ENCODE measurements at regions not wholly inside any gene's neighbourhood (a gene's known extent, or its start where the extent isn't known, plus 50 kb on each side); places are given as distances from the start of the nearest gene placed in this dataset.

DNA sequence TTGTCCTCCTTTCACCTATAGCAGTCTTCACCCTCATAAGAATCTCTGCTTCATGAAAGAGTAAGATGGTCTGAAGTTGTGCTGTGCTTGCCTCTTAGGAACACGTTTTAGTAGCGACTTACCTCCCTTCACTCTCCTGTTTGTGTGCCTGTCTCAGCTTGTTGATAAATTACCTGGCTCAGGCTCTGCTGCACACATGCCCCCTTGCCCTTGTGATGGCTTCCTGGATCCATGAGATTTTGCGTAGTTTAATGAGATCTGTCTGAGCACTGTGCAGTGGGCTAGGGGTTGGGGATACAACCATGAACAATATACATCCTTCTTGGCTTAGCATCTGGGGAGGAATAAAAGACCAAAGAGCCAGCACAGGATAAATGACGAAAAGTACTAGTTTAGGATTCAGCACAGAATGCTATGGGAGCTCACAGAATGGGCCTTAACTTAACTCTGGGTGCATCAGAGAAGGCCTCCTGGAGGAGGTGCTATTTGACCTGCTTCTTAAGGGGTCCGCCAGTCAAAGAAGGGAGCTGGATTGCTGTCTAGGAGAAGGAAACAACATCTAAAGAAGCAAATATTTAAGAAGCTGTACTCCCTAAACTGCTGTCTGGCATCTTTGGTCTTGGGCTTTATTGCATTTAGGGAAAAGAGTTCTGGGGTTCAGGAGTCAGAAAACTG, 175.7 kb upstream of the PLXNA2 start:
- TF ChIP-seq, protein P1, sequence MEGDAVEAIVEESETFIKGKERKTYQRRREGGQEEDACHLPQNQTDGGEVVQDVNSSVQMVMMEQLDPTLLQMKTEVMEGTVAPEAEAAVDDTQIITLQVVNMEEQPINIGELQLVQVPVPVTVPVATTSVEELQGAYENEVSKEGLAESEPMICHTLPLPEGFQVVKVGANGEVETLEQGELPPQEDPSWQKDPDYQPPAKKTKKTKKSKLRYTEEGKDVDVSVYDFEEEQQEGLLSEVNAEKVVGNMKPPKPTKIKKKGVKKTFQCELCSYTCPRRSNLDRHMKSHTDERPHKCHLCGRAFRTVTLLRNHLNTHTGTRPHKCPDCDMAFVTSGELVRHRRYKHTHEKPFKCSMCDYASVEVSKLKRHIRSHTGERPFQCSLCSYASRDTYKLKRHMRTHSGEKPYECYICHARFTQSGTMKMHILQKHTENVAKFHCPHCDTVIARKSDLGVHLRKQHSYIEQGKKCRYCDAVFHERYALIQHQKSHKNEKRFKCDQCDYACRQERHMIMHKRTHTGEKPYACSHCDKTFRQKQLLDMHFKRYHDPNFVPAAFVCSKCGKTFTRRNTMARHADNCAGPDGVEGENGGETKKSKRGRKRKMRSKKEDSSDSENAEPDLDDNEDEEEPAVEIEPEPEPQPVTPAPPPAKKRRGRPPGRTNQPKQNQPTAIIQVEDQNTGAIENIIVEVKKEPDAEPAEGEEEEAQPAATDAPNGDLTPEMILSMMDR (IDR thresholded peaks at IDR 0.05), result no peak
- no peak for DNase-seq
- H3K4me1 Mint-ChIP-seq (ENCODE audit: low read depth), result no peaks in the 10 kb centered on the region
- peaks cover 3% of the 10 kb centered on the region for H3K27me3 Mint-ChIP-seq (ENCODE audit: insufficient read depth)
- H3K27ac Mint-ChIP-seq, result no peak overlapping the region
- no peak overlapping the region for H3K4me3 Mint-ChIP-seq
- H3K9me3 Mint-ChIP-seq, result no peaks in the 10 kb centered on the region
- no peaks in the 10 kb centered on the region for H3K36me3 Mint-ChIP-seq (ENCODE audit: low read depth)

DNA sequence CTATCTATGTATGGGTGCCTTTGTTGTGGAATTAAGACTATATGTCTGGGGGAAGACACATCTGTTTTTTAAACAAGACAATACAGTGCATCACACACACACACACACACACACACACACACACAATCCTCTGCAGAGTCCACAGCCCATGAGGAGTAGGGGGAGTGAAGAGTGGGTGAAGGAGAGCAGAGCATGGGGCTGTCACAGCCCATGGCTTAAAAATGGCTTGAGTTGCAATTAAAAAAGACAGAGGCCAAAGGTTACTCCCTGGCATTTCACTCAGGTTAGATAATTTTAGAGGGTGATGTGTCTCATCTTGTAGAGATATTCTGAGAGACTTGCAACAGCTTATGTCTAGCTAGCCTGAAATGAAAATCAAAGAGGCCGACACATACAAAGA, 176.5 kb upstream of the PLXNA2 start:
- no peak overlapping the region for H3K4me3 Mint-ChIP-seq
- TF ChIP-seq, protein P1 (IDR thresholded peaks at IDR 0.05), result no peak

DNA sequence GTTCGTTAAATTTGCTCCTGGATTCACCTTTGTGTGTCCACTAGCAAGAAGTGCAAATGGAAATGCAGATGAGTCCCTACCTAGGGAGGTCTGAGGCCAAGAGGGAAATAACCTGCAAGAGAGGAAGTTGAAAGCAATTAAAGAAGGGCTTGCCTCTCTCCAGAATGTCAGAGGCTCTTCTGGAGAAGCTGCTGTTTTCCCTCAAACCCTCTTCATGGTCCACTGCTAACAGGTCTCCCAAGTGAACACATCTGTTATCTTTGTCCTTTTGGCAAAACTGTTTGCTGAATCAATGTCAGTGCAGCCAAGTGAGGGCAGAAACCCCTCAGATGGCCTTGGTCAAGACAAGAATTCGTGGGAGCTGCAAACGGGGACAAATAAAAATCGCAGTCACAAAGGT, 177.3 kb upstream of the PLXNA2 start:
- Mint-ChIP-seq H3K9me3 (no peaks in the 10 kb centered on the region), H3K4me3 (no peak overlapping the region), H3K4me1 (ENCODE audit: low read depth) (no peaks in the 10 kb centered on the region), H3K27me3 (ENCODE audit: insufficient read depth) (peaks cover 3% of the 10 kb centered on the region), H3K27ac (no peak overlapping the region), H3K36me3 (ENCODE audit: low read depth) (no peaks in the 10 kb centered on the region)
- DNase-seq, result no peak
- TF ChIP-seq, protein P1 (IDR thresholded peaks at IDR 0.05), result no peak

More for the DNA sequence above, 176.5 kb upstream of the PLXNA2 start:
- no peaks in the 10 kb centered on the region for H3K9me3 Mint-ChIP-seq
- H3K36me3 Mint-ChIP-seq (ENCODE audit: low read depth), result no peaks in the 10 kb centered on the region
- no peaks in the 10 kb centered on the region for H3K4me1 Mint-ChIP-seq (ENCODE audit: low read depth)
- no peak for DNase-seq
- H3K27ac Mint-ChIP-seq, result no peak overlapping the region
- H3K27me3 Mint-ChIP-seq (ENCODE audit: insufficient read depth), result peaks cover 3% of the 10 kb centered on the region

DNA sequence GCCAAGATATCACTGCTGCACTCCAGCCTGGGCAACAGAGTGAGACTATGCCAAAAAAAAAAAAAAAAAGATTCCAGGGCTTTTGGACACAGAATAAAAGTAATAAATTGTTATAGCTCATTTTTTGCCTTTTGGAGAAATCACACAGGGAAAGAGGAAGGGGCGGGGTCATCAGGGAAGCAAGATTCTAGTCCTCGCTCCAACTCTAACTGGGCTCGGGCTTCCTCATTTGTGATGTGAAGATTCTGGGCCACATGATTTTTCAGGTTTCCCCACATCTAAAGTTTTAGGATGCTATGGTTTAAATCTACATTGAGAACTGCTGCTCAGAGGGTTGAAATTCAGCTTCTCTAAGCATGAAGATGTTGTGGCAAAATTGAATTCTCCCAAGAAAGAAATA, 179.3 kb upstream of the PLXNA2 start:
- no peak for DNase-seq
- Mint-ChIP-seq H3K36me3 (ENCODE audit: low read depth) (no peaks in the 10 kb centered on the region), H3K4me1 (ENCODE audit: low read depth) (no peaks in the 10 kb centered on the region), H3K27me3 (ENCODE audit: insufficient read depth) (peaks cover 3% of the 10 kb centered on the region), H3K4me3 (no peak overlapping the region), H3K9me3 (no peaks in the 10 kb centered on the region; the same call in 1 of the 2 replicates), H3K27ac (no peak overlapping the region)
- TF ChIP-seq, protein P1 (IDR thresholded peaks at IDR 0.05), result no peak

DNA sequence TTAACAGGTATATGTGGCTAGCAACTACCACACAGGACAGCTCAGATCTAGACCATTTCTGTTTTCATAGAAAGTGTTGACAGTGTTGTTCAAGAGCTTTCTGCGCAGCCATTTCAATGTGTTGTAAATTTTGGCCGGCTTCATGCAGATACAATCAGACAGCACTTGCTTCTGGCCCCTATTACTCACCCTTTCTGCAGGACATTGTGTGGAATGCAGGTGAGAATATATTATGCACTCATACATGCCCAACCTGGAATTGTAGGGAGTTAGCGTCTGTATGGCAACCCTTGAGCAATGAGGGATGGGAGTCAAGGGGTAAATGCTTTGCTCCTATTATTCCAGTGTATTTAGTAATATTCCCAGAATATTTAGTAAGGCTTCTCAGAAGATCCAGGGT, 180.9 kb upstream of the PLXNA2 start:
- TF ChIP-seq, protein P1 (IDR thresholded peaks at IDR 0.05), result no peak
- Mint-ChIP-seq H3K36me3 (ENCODE audit: low read depth) (no peaks in the 10 kb centered on the region), H3K4me1 (ENCODE audit: low read depth) (no peaks in the 10 kb centered on the region), H3K4me3 (no peak overlapping the region), H3K27ac (no peak overlapping the region), H3K9me3 (peaks cover 4% of the 10 kb centered on the region; the same call in 1 of the 2 replicates), H3K27me3 (ENCODE audit: insufficient read depth) (peaks cover 3% of the 10 kb centered on the region)
- no peak for DNase-seq

Data from HFFc6 (cell line).